ENCODE measurements at regions not wholly inside any gene's neighbourhood (a gene's known extent, or its start where the extent isn't known, plus 50 kb on each side); places are given as distances from the start of the nearest gene placed in this dataset.

GRCh38 chr9:12963537-12963936 is 188.7 kb downstream of the LURAP1L start:
- TF ChIP-seq, protein P1, sequence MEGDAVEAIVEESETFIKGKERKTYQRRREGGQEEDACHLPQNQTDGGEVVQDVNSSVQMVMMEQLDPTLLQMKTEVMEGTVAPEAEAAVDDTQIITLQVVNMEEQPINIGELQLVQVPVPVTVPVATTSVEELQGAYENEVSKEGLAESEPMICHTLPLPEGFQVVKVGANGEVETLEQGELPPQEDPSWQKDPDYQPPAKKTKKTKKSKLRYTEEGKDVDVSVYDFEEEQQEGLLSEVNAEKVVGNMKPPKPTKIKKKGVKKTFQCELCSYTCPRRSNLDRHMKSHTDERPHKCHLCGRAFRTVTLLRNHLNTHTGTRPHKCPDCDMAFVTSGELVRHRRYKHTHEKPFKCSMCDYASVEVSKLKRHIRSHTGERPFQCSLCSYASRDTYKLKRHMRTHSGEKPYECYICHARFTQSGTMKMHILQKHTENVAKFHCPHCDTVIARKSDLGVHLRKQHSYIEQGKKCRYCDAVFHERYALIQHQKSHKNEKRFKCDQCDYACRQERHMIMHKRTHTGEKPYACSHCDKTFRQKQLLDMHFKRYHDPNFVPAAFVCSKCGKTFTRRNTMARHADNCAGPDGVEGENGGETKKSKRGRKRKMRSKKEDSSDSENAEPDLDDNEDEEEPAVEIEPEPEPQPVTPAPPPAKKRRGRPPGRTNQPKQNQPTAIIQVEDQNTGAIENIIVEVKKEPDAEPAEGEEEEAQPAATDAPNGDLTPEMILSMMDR (IDR thresholded peaks at IDR 0.05; ENCODE audit: insufficient read depth, low read depth, low read length): no peak
- TF ChIP-seq EZH2 (IDR thresholded peaks at IDR 0.05; ENCODE audit: insufficient read depth, low read length): no peak
